COLO829 (cell line): ENCODE measurements at regions not wholly inside any gene's neighbourhood (a gene's known extent, or its start where the extent isn't known, plus 50 kb on each side); places are given as distances from the start of the nearest gene placed in this dataset.

Experiments
- DNase-seq: peaks from one replicate; pipeline ENCODE4 v3.0.0; 2012; ENCODE audit warnings: low spot score

DNA sequence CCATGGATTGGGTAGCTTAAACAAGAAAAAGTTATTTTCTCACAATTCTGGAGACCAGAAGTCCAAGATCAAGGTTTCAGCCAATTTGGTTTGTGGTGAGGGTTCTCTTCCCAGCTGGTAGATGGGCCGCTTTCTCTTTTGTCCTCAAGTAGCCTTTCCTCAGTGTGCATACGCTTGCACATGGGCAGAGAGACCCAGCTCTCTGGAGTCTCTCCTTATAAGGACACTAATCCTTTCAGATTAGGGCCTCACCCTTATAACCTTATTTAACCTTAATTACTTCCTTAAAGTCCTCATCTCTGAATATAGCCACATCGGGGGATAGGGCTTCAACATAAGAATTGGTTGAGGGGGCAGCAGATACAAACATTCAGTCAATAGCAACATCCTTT is 68.4 kb upstream of the NLK start:
- no peak for DNase-seq

DNA sequence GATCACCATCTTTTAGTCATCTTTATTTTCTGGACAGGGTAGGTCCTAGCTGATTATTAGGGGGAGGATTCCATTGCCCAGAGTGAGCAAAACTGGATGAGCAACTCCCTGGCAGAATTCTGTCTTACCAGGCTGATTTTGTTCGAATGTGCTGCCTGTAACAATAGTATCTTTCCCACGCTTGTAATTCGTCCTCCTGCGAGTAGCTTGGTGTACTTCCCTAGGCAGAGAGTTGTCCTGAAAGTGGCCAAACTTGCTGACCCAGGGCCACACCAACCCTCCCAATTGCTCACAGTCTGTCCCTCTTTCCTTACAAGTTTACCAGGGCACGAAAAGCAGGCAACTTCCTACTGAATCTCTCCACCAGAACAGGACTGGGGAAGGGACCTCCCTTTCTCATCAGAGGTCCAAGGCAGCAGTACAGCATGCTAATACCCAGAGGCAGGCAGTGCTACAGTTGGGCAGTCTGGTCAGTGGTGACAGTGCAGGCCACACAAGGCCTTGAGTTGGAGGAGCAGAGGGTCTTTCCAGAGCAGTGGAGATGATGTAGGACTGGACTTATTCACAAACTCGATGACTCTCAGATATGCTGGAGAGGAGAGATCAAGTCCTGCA is 67.8 kb upstream of the NLK start:
- DNase-seq: no peak

DNA sequence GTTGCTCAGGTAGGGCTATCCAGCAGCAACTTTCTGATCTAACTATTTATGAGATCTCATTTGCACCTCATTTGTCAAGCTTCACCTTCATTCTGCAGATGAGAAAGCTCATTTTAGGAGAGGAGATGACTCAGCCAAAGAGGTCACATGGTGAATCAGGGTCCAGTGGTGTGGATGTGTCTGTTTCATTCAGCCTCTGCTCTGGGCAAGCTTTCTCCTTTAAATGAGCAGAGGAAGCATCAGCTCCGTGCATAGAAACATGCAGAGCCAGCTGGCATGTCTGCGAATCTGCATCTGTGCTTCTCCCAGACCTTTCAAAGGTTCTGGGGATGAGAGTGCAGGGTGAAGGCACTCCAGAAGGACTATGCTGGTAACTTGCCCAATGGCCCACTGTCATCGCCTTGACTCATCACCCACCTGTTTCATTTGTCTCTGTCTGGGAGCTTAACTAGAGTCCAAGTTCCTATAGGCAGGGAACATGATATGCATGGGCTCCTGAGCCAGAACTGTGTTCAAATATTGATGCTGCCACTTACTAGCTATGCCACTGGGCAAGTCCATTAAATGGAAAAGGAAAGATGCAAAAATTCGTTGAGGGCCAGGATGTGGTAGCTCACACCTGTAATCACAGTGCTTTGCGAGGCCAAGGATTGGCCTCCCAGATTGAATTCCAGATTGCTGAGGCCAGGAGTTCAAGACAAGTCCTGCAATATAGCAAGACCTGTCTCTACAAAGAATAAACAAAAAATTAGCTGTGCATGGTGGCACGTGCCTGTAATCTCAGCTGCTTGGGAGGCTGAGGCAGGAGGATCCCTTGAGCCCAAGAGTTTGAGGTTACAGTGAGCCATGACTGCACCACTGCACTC is 67.1 kb upstream of the NLK start:
- peak; percentile 55 for DNase-seq

DNA sequence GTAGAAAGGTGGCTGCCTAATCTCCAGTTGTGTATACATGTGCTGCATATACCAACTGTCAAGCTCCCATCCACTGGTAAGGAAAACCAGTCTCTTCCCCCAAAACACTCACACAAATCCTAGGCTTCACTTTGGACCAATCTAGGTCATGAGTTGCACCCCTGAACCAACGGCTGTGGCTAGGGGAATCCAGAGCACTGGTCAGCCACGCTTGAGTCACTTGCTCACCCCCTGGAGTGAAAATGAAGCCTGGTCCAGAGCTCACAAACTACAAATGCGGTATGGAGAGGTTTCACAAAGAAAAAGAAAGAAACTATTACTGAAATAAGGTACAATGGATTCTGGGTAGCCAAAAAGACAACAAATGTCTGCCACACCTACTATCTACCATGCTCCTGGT is 66.1 kb upstream of the NLK start:
- no peak for DNase-seq

DNA sequence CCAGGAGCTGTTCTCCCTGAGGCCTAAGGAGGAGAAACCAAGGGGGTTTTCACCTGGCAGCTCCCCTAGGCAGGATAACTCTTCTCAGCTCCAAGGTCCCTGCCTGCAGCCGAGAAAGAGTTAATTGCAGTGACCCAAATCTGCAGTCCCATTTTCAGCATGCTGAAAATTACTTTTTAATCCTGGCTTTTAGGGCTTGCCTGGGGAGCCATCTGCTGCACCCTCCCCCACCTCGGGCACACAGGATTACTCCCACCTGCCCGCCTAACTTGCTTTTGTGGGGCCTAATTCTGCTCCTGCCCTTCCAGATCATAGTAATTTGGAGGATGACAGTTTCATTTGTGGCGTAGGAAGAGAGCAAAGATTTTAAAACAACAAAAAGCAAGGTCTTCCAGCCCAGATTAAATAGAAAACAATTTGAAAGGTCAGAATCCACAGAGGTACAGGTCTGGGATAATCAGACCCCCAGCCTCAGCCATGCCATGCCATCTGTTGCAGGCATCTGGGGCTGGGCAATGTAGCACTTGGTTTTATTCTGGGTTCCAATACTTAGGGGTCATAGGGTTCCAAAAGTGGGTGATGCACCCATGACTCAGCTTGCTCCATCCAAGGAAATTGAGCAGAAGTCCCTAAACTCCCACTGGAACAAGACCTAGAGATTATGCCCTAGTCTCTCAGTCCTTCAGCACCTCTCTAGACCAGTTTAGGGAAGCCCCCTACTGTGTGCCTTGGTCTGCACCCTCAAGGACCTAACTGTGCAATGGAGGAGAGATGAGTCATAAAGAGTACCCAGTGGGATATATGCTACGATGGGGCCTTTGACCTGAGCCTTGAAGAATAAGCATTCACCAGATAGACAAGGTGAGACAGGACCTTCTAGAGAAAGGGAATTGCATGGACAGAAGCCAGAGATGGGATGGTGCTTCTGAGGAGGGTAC is 64.5 kb upstream of the NLK start:
- DNase-seq: no peak

DNA sequence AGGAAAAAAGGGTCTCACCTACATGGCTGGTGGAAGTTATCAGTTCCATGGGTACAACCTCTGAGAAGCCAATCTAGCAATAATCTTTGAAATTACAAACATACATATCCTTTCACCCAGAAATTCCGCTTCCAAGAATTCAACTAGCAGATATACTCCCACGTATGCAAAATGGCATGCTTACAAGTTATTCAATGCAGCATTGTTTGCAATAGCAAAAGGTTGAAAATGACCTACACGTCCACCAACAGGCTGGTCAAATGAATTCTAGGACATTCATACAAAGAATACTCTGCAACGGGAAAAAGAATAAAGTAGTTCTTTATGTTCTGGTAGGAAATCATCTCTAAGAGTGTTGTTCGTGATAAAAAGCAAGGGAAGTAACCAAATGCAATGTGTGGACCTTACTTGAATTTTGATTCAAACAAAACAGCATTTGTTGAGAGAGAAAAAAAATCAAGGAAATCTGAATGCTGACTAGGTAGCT is 63.7 kb upstream of the NLK start:
- peak; percentile 88 for DNase-seq

DNA sequence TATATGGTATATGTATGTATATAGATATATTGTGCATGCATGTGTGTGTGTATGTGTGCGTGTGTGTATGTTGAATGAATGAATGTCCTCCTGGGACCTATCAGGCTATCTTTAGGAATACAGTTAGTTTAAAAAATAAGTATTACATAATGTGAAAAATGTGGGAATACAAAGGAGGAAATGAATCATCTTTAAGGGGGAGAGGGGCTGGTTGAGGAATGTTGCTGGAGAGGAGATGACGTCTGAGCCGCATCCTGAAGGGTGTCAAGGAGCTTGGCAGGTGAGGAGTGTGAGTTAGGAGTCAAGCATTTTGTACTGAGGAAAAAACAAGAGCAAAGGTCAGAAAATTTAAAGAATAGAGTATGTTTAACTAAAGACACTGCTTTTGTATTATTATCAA is 62.4 kb upstream of the NLK start:
- peak; percentile 65 for DNase-seq

- no peak for DNase-seq
These were observed 60.5 kb upstream of the NLK start for GRCh38 chr17:27981978-27982377.

DNA sequence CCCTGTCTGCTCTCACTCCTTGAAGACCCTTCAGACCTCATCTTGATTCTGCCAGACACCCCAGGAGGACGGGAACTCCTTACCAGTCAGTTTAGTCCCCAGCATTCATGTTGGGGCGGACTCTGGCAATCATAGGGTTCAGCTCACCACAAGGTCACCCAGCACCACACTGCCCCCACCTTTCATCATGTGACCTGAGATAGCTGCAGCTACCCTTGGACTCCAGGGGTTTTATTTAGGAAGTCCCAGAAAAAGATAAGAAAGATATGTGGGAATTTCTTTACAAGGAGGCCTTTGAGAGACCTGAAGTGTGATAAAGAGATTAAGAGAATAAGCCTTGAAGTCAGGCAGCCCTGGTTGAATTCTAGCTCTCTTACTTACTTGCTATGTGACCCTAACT is 59.8 kb upstream of the NLK start:
- no peak for DNase-seq

- no peak for DNase-seq
These were observed 58.6 kb upstream of the NLK start for GRCh38 chr17:27983853-27984252.

GRCh38 chr17:27984404-27984803 is 58.1 kb upstream of the NLK start:
- DNase-seq: no peak

DNA sequence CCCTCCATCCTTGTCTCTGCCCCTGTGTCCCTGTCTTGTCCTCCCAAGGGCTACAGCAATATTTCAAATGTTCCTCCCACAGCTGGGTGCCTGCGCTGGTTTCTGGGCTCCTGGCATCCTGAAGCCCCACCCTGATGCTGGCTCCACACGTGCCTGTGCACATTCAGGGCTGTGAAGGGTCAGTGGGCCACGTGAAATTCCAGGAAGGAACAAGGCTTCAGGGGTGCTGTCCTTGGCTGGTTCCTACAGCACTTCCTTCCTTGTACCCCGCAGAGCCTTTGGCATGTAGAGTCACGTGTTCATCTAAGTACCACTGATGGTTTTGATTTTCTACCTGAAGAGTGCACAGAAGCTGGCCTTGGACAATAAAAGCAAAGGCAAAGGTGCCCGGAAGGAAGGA is 57.7 kb upstream of the NLK start:
- no peak for DNase-seq

DNA sequence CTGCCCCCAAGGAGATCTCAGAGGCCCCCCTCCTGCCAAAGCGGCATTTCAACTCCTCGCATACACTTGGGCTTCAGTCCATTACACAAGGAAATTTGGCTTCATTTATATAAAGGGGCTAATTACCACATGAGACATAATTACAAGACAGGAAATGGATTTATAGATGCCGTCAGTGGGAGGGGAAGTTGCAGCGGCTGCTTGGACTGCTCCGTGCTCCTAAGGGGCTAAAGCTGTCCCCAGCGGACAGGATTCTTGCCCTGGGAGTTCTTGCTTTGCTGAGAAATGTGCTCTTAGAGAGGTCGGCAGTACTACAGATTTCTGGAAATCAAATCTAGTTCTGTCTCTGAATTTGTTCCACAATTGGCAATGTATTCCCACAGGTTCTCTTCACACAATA is 57.2 kb upstream of the NLK start:
- DNase-seq: no peak

DNA sequence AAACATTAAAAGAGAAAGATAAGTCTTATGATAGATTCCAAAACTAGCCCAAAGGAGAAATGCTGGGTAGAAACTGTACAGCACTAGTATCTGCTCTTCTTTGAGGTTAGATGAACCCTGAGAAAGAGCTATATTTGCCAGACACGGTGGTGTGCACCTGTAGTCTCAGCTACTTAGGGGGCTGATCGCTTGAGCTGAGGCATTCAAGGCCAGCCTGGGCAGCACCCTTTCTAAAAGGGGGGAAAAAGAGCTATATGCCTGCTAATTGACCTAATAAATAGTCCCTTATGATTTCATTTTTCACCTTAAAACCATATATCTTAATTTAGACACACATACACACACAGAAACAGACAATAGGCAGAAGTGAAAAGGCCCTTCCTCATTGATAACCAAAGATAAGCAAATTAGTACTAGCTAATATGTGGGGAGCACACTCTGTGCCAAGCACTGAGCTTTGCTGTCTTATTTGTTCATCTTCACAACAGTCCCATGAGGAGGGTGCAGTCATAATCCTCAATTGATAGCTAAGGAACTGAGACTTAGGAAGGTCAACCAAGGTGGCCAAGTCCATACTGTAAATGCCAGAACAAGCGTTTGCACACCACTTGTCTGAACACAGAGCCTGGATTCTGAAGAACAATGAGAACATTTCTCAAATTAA is 56.6 kb upstream of the NLK start:
- DNase-seq: no peak

DNA sequence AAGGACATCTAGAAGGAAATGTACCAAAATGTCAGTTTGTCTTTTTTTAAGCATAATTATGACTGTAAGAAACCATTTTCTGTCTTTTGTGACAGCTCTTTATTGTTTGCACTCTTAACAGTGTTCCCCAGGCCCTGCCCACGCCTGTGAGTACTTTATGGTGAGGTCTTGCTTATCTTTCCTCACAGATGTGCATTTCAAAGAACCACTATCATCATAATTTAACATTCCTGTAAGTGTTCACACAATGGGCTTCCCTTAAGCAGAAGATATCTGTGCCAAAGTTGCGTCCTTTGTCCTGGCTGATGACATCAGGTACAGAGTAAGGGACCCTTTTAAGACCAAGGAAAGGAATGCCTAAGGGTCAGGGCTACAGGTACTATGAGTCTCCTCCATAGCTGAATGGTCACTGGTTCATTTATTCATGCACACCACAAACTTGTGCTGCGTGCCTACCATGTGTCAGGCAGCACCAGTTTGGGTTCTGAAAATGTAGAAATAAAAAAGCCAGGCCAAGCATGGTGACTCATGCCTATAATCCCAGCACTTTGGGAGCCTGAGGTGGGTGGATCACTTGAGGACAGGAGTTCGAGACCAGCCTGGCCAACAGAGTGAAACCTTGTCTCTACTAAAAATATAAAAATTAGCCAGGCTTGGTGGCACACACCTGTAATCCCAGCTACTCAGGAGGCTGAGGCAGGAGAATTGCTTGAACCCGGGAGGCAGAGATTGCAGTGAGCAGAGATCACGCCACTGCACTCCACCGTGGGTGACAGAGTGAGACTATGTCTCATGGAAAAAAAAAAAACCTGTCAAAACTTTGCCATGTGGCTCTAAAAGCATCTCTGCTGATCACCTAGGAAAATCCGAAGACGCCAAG is 55.4 kb upstream of the NLK start:
- no peak for DNase-seq

- DNase-seq: no peak
These were observed 53.4 kb upstream of the NLK start for GRCh38 chr17:27989046-27989445.

GRCh38 chr17:27990100-27990499 is 52.4 kb upstream of the NLK start:
- DNase-seq: no peak

DNA sequence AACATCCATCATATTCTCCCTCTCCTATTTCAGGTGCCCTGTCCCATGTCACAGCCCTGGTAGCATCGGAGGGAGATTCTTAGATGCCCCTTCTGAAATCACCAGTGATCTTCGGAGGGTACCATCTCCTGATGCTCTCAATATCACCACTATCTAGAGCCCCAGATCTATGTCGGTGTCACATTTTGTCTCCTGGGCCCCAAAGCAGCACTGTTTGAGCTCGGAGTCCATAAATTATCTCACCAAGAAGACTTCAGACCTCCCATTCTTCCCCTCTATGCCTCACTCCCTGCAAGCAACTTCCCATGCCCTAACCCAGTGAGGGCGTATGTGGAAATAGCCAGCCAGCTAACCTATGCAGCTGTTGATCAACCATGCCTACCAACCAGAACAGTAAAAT is 51.5 kb upstream of the NLK start:
- DNase-seq: no peak

DNA sequence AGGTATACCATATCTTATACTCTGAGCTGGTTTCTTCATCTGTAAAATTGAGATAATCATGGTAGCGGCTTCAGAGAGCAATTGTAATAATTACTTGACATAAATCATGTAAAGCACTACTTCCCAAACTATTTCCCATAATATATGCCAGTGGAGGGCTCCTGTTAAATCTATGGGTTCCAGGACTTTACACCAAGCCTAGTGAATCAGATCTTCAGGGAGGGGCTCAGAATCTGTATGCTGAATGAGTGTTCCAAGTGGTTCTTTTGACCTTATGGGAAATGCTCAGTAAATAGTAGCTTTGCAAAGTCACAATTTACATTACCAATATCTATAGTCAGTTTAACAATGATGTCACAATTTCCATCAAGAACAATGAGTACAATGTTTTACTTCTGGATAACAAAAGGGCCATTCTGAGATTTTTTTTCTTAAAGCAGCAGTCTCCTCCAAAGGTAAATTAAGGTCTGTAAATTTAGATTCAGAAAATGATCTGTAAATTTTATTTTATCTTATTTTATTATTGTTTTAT is 50.9 kb upstream of the NLK start:
- peak; percentile 36 for DNase-seq
